ENCODE measurements at regions not wholly inside any gene's neighbourhood (a gene's known extent, or its start where the extent isn't known, plus 50 kb on each side); places are given as distances from the start of the nearest gene placed in this dataset.

- no peak overlapping the region for H3K4me3 ChIP-seq
- intact Hi-C loops (cut with DNase I): no loop called here
- ATAC-seq (no peak), DNase-seq (no peak)
- TF ChIP-seq CTCF (IDR thresholded peaks at IDR 0.05): no peak
- no peaks in the 10 kb centered on the region for H3K36me3 ChIP-seq (ENCODE audit: insufficient read depth in 1 of 2, low read depth in 1 of 2)
- H3K27ac ChIP-seq: no peak overlapping the region
- H3K9me3 ChIP-seq: no peaks in the 10 kb centered on the region
- no peaks in the 10 kb centered on the region for H3K4me1 ChIP-seq
- H3K27me3 ChIP-seq (ENCODE audit: insufficient read depth in 3 of 3, low read length in 2 of 3): no peaks in the 10 kb centered on the region
- WGBS, 3 donors: 53 to 68% (median 61%) methylated on average over 1 of the region's 1 CpG
These were observed 268.8 kb upstream of the CNTN3 start for GRCh38 chr3:74883222-74883621.

- DNase-seq (no peak), ATAC-seq (no peak)
- TF ChIP-seq CTCF (IDR thresholded peaks at IDR 0.05): no peak
- intact Hi-C loops (cut with DNase I): no loop called here
- Histone ChIP-seq H3K9me3 (no peaks in the 10 kb centered on the region), H3K4me3 (no peak overlapping the region), H3K4me1 (no peaks in the 10 kb centered on the region), H3K27ac (no peak overlapping the region), H3K27me3 (ENCODE audit: insufficient read depth in 3 of 3, low read length in 2 of 3) (no peaks in the 10 kb centered on the region), H3K36me3 (ENCODE audit: insufficient read depth in 1 of 2, low read depth in 1 of 2) (no peaks in the 10 kb centered on the region)
- WGBS, 3 donors: 9 to 24% (median 10%) methylated on average over 1 of the region's 1 CpG
These were observed 265.8 kb upstream of the CNTN3 start for GRCh38 chr3:74880237-74880636.

- no peak for ATAC-seq
- DNase-seq: no peak
- intact Hi-C loops (cut with DNase I): no loop called here
- Histone ChIP-seq H3K4me3 (no peak overlapping the region), H3K36me3 (ENCODE audit: insufficient read depth in 1 of 2, low read depth in 1 of 2) (no peaks in the 10 kb centered on the region), H3K27ac (no peak overlapping the region), H3K9me3 (no peaks in the 10 kb centered on the region), H3K27me3 (ENCODE audit: insufficient read depth in 3 of 3, low read length in 2 of 3) (peaks cover 0 to 3% (median 0%) of the 10 kb centered on the region in 3 donors), H3K4me1 (no peaks in the 10 kb centered on the region)
- TF ChIP-seq CTCF (IDR thresholded peaks at IDR 0.05): no peak
- WGBS, 3 donors: 54 to 61% (median 58%) methylated on average over 1 of the region's 1 CpG
These were observed 252.0 kb upstream of the CNTN3 start for GRCh38 chr3:74866357-74867030.

- ATAC-seq: no peak
- 43 to 52% (median 45%) methylated on average over 3 of the region's 3 CpGs for WGBS, 3 donors
- TF ChIP-seq CTCF (IDR thresholded peaks at IDR 0.05): no peak
These were observed 248.0 kb upstream of the CNTN3 start for GRCh38 chr3:74862476-74862875.

GRCh38 chr3:74861211-74861610 is 246.8 kb upstream of the CNTN3 start:
- intact Hi-C loops (cut with DNase I): no loop called here
- Histone ChIP-seq H3K9me3 (no peaks in the 10 kb centered on the region), H3K4me1 (no peaks in the 10 kb centered on the region), H3K27ac (no peak overlapping the region), H3K27me3 (ENCODE audit: insufficient read depth in 3 of 3, low read length in 2 of 3) (no peaks in the 10 kb centered on the region), H3K36me3 (ENCODE audit: insufficient read depth in 1 of 2, low read depth in 1 of 2) (no peaks in the 10 kb centered on the region), H3K4me3 (no peak overlapping the region)
- ATAC-seq (no peak), DNase-seq (no peak)
- TF ChIP-seq CTCF (IDR thresholded peaks at IDR 0.05): no peak
- WGBS, 3 donors: 59 to 68% (median 66%) methylated on average over 3 of the region's 3 CpGs

More at GRCh38 chr3:74862476-74862875, 248.0 kb upstream of the CNTN3 start:
- intact Hi-C loops (cut with DNase I): no loop called here
- H3K36me3 ChIP-seq (ENCODE audit: insufficient read depth in 1 of 2, low read depth in 1 of 2): no peaks in the 10 kb centered on the region
- no peak overlapping the region for H3K27ac ChIP-seq
- no peak overlapping the region for H3K4me3 ChIP-seq
- H3K27me3 ChIP-seq (ENCODE audit: insufficient read depth in 3 of 3, low read length in 2 of 3): no peaks in the 10 kb centered on the region
- no peak for DNase-seq
- no peaks in the 10 kb centered on the region for H3K9me3 ChIP-seq
- no peaks in the 10 kb centered on the region for H3K4me1 ChIP-seq

Measured in psoas muscle (tissue), 7 donors.